LNCaP clone FGC (cell line): ENCODE measurements at regions not wholly inside any gene's neighbourhood (a gene's known extent, or its start where the extent isn't known, plus 50 kb on each side); places are given as distances from the start of the nearest gene placed in this dataset.
"Not testable (repeated sequence)": the region's sequence is repeated elsewhere in the genome, so short reads cannot be mapped to it uniquely, and the experiment has no call there.

Source experiments
- DNase-seq: peaks from one replicate; pipeline ENCODE4 v3.0.0-alpha.2; 2011; ENCODE audit warnings: low read depth
- H3K4me3 ChIP-seq: 2 replicates; pipeline ENCODE4 v1.5.1; 2011; ENCODE audit warnings: mild to moderate bottlenecking, low read depth, low read length, control low read depth

GRCh38 chr1:148219229-148219628 is 67.1 kb upstream of the NBPF11 start:
- not testable (repeated sequence) for H3K4me3 ChIP-seq, DNase-seq

GRCh38 chr1:148211191-148211590 is 59.1 kb upstream of the NBPF11 start:
- H3K4me3 ChIP-seq, DNase-seq: not testable (repeated sequence)

GRCh38 chr1:148210624-148211023 is 58.5 kb upstream of the NBPF11 start:
- not testable (repeated sequence) for DNase-seq, H3K4me3 ChIP-seq

GRCh38 chr1:148210166-148210565 is 58.1 kb upstream of the NBPF11 start:
- DNase-seq, H3K4me3 ChIP-seq: not testable (repeated sequence)

- not testable (repeated sequence) for H3K4me3 ChIP-seq, DNase-seq
Measured at GRCh38 chr1:148202013-148202412, 49.9 kb upstream of the NBPF11 start.
